Left lung (tissue), 4 donors: ENCODE measurements at regions not wholly inside any gene's neighbourhood (a gene's known extent, or its start where the extent isn't known, plus 50 kb on each side); places are given as distances from the start of the nearest gene placed in this dataset.

Experiments
- ATAC-seq: fragments of 200-7000 bp; cut with Tn5 transposase; one replicate; pipeline ENCODE4 v1.9.1; 2020; ENCODE audit warnings: moderate library complexity
- DNase-seq, 4 donors: peaks; one replicate each; pipeline ENCODE4 v3.0.0-alpha.2; 2013 to 2020
- H3K27ac ChIP-seq, 2 donors: fragments of 200-600 bp; sonication (generic) in 1 of 2; one replicate each; pipeline versions ENCODE4 v1.5.0 to v1.8.0; 2020 to 2021
- H3K27me3 ChIP-seq, 2 donors: fragments of 200-600 bp; sonication (generic) in 1 of 2; one replicate each; pipeline versions ENCODE4 v1.5.0 to v1.8.0; 2020 to 2021
- H3K36me3 ChIP-seq, 2 donors: fragments of 200-600 bp; sonication (generic) in 1 of 2; one replicate each; pipeline versions ENCODE4 v1.5.0 to v1.8.0; 2020 to 2021
- H3K4me1 ChIP-seq, 2 donors: fragments of 200-600 bp; one replicate each; pipeline ENCODE4 v1.8.0; 2021
- H3K4me3 ChIP-seq, 2 donors: fragments of 200-600 bp; sonication (generic) in 1 of 2; one replicate each; pipeline versions ENCODE4 v1.5.0 to v1.8.0; 2020 to 2021; ENCODE audit warnings: mild to moderate bottlenecking in 1 of 2
- H3K9me3 ChIP-seq, 2 donors: fragments of 200-600 bp; sonication (generic) in 1 of 2; one replicate each; pipeline versions ENCODE4 v1.5.0 to v1.8.0; 2020 to 2021
- intact Hi-C, 2 donors: fragments of 100-400 bp; cut with DNase I; formaldehyde crosslinking; loops; one replicate each; pipeline versions ENCODE4 v1.11.2 to v1.14.2; 2022
- TF ChIP-seq, protein P1 (sequence below), 2 donors: fragments of 200-600 bp; sonication (generic) in 1 of 2; IDR thresholded peaks; one replicate each; pipeline versions ENCODE4 v1.5.0 to v1.8.0; 2021; ENCODE audit warnings: antibody characterized with exemption in 2 of 2
- donor health status: DM: no; HTN: yes; CAD: no.
- donor health status: DM: no; HTN: no; CAD: no.

- no peak overlapping the region for H3K27ac ChIP-seq
- intact Hi-C loops, result no loop called here
- ATAC-seq, result no peak
- H3K36me3 ChIP-seq, result no peaks in the 10 kb centered on the region
- H3K9me3 ChIP-seq, result no peaks in the 10 kb centered on the region
- no peak for DNase-seq
- H3K27me3 ChIP-seq, result no peaks in the 10 kb centered on the region
- H3K4me3 ChIP-seq, result no peak overlapping the region
- H3K4me1 ChIP-seq, result no peaks in the 10 kb centered on the region
- TF ChIP-seq, protein P1, sequence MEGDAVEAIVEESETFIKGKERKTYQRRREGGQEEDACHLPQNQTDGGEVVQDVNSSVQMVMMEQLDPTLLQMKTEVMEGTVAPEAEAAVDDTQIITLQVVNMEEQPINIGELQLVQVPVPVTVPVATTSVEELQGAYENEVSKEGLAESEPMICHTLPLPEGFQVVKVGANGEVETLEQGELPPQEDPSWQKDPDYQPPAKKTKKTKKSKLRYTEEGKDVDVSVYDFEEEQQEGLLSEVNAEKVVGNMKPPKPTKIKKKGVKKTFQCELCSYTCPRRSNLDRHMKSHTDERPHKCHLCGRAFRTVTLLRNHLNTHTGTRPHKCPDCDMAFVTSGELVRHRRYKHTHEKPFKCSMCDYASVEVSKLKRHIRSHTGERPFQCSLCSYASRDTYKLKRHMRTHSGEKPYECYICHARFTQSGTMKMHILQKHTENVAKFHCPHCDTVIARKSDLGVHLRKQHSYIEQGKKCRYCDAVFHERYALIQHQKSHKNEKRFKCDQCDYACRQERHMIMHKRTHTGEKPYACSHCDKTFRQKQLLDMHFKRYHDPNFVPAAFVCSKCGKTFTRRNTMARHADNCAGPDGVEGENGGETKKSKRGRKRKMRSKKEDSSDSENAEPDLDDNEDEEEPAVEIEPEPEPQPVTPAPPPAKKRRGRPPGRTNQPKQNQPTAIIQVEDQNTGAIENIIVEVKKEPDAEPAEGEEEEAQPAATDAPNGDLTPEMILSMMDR (IDR thresholded peaks at IDR 0.05), result no peak
Measured at GRCh38 chr16:64254443-64255367, 867.2 kb downstream of the CDH11 start.

- TF ChIP-seq, protein P1 (IDR thresholded peaks at IDR 0.05), result no peak
- Histone ChIP-seq H3K4me1 (no peaks in the 10 kb centered on the region), H3K9me3 (no peaks in the 10 kb centered on the region), H3K36me3 (no peaks in the 10 kb centered on the region), H3K27ac (no peak overlapping the region), H3K4me3 (no peak overlapping the region), H3K27me3 (no peaks in the 10 kb centered on the region)
- no peak for ATAC-seq
- no peak for DNase-seq
- intact Hi-C loops, result no loop called here
Measured at GRCh38 chr16:64253525-64253924, 868.3 kb downstream of the CDH11 start.

- no peaks in the 10 kb centered on the region for H3K36me3 ChIP-seq
- intact Hi-C loops, result no loop called here
- DNase-seq (no peak), ATAC-seq (no peak)
- no peaks in the 10 kb centered on the region for H3K4me1 ChIP-seq
- H3K27me3 ChIP-seq, result no peaks in the 10 kb centered on the region
- H3K9me3 ChIP-seq, result no peaks in the 10 kb centered on the region
- H3K27ac ChIP-seq, result no peak overlapping the region
- TF ChIP-seq, protein P1 (IDR thresholded peaks at IDR 0.05), result no peak
- no peak overlapping the region for H3K4me3 ChIP-seq
Measured at GRCh38 chr16:64253096-64253495, 868.8 kb downstream of the CDH11 start.

- ATAC-seq (no peak), DNase-seq (no peak)
- H3K27me3 ChIP-seq, result no peaks in the 10 kb centered on the region
- H3K9me3 ChIP-seq, result no peaks in the 10 kb centered on the region
- no peaks in the 10 kb centered on the region for H3K36me3 ChIP-seq
- TF ChIP-seq, protein P1 (IDR thresholded peaks at IDR 0.05), result no peak
- H3K4me3 ChIP-seq, result no peak overlapping the region
- no peak overlapping the region for H3K27ac ChIP-seq
- intact Hi-C loops, result no loop called here
- no peaks in the 10 kb centered on the region for H3K4me1 ChIP-seq
Measured at GRCh38 chr16:64251742-64252141, 870.1 kb downstream of the CDH11 start.

DNA sequence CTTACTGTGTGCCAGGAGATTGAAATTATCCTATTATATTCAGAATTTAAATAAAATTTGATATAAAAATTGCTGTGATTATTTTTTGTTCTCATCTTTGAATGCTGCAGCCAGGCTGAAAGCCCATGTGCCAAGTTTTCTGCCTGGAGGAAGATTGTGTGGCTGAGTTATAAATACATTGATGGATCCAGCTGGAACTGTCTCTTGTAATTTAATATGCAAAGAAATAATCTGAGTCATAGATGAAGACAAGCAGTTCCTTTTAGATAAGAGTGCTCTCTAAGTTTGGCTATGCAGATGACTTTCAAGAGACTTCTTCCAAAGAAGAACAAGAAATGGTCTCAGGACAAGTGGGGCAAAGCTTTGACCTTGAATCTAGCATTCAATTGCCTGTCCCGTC is 871.0 kb downstream of the CDH11 start:
- H3K27ac ChIP-seq, result no peak overlapping the region
- intact Hi-C loops, result no loop called here
- ATAC-seq, result peak; percentile 21

More for the DNA sequence above, 871.0 kb downstream of the CDH11 start:
- no peaks in the 10 kb centered on the region for H3K4me1 ChIP-seq
- no peaks in the 10 kb centered on the region for H3K9me3 ChIP-seq
- H3K27me3 ChIP-seq, result no peaks in the 10 kb centered on the region
- peak in 2 of 4 donors; percentile 11 to 30 for DNase-seq
- H3K36me3 ChIP-seq, result no peaks in the 10 kb centered on the region
- TF ChIP-seq, protein P1 (IDR thresholded peaks at IDR 0.05), result no peak
- no peak overlapping the region for H3K4me3 ChIP-seq
